HUES48 (cell line): ENCODE measurements at regions not wholly inside any gene's neighbourhood (a gene's known extent, or its start where the extent isn't known, plus 50 kb on each side); places are given as distances from the start of the nearest gene placed in this dataset.

ENCODE experiments used
- H3K27ac ChIP-seq: one replicate; pipeline ENCODE4 v1.7.0; 2013; ENCODE audit warnings: low read depth, low read length, inconsistent platforms
- H3K27me3 ChIP-seq: 2 replicates; pipeline ENCODE4 v1.6.1; 2013; ENCODE audit warnings: mild to moderate bottlenecking, low read length; ENCODE audit not compliant: control insufficient read depth, insufficient read depth
- H3K36me3 ChIP-seq: 2 replicates; pipeline ENCODE4 v1.6.1; 2013; ENCODE audit warnings: low read length; ENCODE audit not compliant: control insufficient read depth, insufficient read depth
- H3K4me1 ChIP-seq: 2 replicates; pipeline ENCODE4 v1.6.1; 2013; ENCODE audit warnings: mild to moderate bottlenecking, low read length; ENCODE audit not compliant: control insufficient read depth, insufficient read depth
- H3K4me3 ChIP-seq: 2 replicates; pipeline ENCODE4 v1.5.1; 2013; ENCODE audit warnings: mild to moderate bottlenecking, low read depth, low read length
- H3K9ac ChIP-seq: 2 replicates; pipeline ENCODE4 v1.6.1; 2013; ENCODE audit warnings: mild to moderate bottlenecking, low read depth, low read length, moderate library complexity
- H3K9me3 ChIP-seq: 2 replicates; pipeline ENCODE4 v1.6.1; 2013; ENCODE audit warnings: low read length; ENCODE audit not compliant: control insufficient read depth, insufficient read depth

- no peaks in the 10 kb centered on the region for H3K9me3 ChIP-seq
- H3K27me3 ChIP-seq = no peaks in the 10 kb centered on the region
- H3K4me3 ChIP-seq = no peak overlapping the region
- H3K27ac ChIP-seq = no peak overlapping the region
- H3K36me3 ChIP-seq = no peaks in the 10 kb centered on the region
- no peak overlapping the region for H3K9ac ChIP-seq
- H3K4me1 ChIP-seq = no peaks in the 10 kb centered on the region
Observed at GRCh38 chr7:79681454-79681853, 228.0 kb upstream of the MAGI2 start.

GRCh38 chr7:79673969-79674368 is 220.5 kb upstream of the MAGI2 start:
- H3K9ac ChIP-seq = no peak overlapping the region
- no peak overlapping the region for H3K4me3 ChIP-seq
- no peaks in the 10 kb centered on the region for H3K36me3 ChIP-seq
- H3K9me3 ChIP-seq = peaks cover 9% of the 10 kb centered on the region; the same call in 1 of the 2 replicates
- H3K27me3 ChIP-seq = no peaks in the 10 kb centered on the region
- H3K27ac ChIP-seq = no peak overlapping the region
- H3K4me1 ChIP-seq = no peaks in the 10 kb centered on the region

GRCh38 chr7:79673421-79673820 is 220.0 kb upstream of the MAGI2 start:
- no peaks in the 10 kb centered on the region for H3K36me3 ChIP-seq

GRCh38 chr7:79668292-79668691 is 214.8 kb upstream of the MAGI2 start:
- Histone ChIP-seq H3K9me3 (peaks cover 9% of the 10 kb centered on the region; the same call in 1 of the 2 replicates), H3K27ac (no peak overlapping the region), H3K4me1 (no peaks in the 10 kb centered on the region), H3K9ac (no peak overlapping the region), H3K36me3 (no peaks in the 10 kb centered on the region), H3K4me3 (no peak overlapping the region), H3K27me3 (no peaks in the 10 kb centered on the region)

More at GRCh38 chr7:79673421-79673820, 220.0 kb upstream of the MAGI2 start:
- H3K9me3 ChIP-seq = peaks cover 9% of the 10 kb centered on the region; the same call in 1 of the 2 replicates
- H3K4me3 ChIP-seq = no peak overlapping the region
- H3K27me3 ChIP-seq = no peaks in the 10 kb centered on the region
- no peak overlapping the region for H3K9ac ChIP-seq
- no peaks in the 10 kb centered on the region for H3K4me1 ChIP-seq
- no peak overlapping the region for H3K27ac ChIP-seq

- Histone ChIP-seq H3K27ac (no peak overlapping the region), H3K36me3 (no peaks in the 10 kb centered on the region), H3K9me3 (peaks cover 9% of the 10 kb centered on the region; the same call in 1 of the 2 replicates), H3K4me1 (no peaks in the 10 kb centered on the region), H3K4me3 (no peak overlapping the region), H3K9ac (no peak overlapping the region), H3K27me3 (no peaks in the 10 kb centered on the region)
Observed at GRCh38 chr7:79666472-79666871, 213.0 kb upstream of the MAGI2 start.

- Histone ChIP-seq H3K27ac (no peak overlapping the region), H3K4me3 (no peak overlapping the region), H3K4me1 (no peaks in the 10 kb centered on the region), H3K36me3 (no peaks in the 10 kb centered on the region), H3K9me3 (peaks cover under 1% of the 10 kb centered on the region; the same call in 1 of the 2 replicates), H3K27me3 (no peaks in the 10 kb centered on the region), H3K9ac (no peak overlapping the region)
Observed at GRCh38 chr7:79664884-79665676, 211.6 kb upstream of the MAGI2 start.

GRCh38 chr7:79658304-79658703 is 204.8 kb upstream of the MAGI2 start:
- Histone ChIP-seq H3K36me3 (no peaks in the 10 kb centered on the region), H3K4me3 (no peak overlapping the region), H3K27me3 (no peaks in the 10 kb centered on the region), H3K4me1 (no peaks in the 10 kb centered on the region), H3K9ac (no peak overlapping the region), H3K9me3 (no peaks in the 10 kb centered on the region), H3K27ac (no peak overlapping the region)

GRCh38 chr7:79653136-79653631 is 199.7 kb upstream of the MAGI2 start:
- Histone ChIP-seq H3K27me3 (no peaks in the 10 kb centered on the region), H3K27ac (no peak overlapping the region), H3K9ac (no peak overlapping the region), H3K9me3 (no peaks in the 10 kb centered on the region), H3K4me1 (no peaks in the 10 kb centered on the region), H3K4me3 (no peak overlapping the region), H3K36me3 (no peaks in the 10 kb centered on the region)

- H3K4me3 ChIP-seq = no peak overlapping the region
- H3K27me3 ChIP-seq = peaks cover 3% of the 10 kb centered on the region; the same call in 1 of the 2 replicates
- no peak overlapping the region for H3K27ac ChIP-seq
Observed at GRCh38 chr7:79652619-79653018, 199.2 kb upstream of the MAGI2 start.

GRCh38 chr7:79647711-79648110 is 194.2 kb upstream of the MAGI2 start:
- H3K9me3 ChIP-seq = no peaks in the 10 kb centered on the region
- no peak overlapping the region for H3K4me3 ChIP-seq
- no peak overlapping the region for H3K27ac ChIP-seq
- H3K27me3 ChIP-seq = peaks cover 34% of the 10 kb centered on the region
- H3K4me1 ChIP-seq = peaks cover 16% of the 10 kb centered on the region
- no peak overlapping the region for H3K9ac ChIP-seq
- no peaks in the 10 kb centered on the region for H3K36me3 ChIP-seq

More at GRCh38 chr7:79652619-79653018, 199.2 kb upstream of the MAGI2 start:
- Histone ChIP-seq H3K4me1 (no peaks in the 10 kb centered on the region), H3K9me3 (no peaks in the 10 kb centered on the region), H3K36me3 (no peaks in the 10 kb centered on the region), H3K9ac (no peak overlapping the region)

GRCh38 chr7:79646278-79646677 is 192.8 kb upstream of the MAGI2 start:
- peaks cover 34% of the 10 kb centered on the region for H3K27me3 ChIP-seq
- H3K27ac ChIP-seq = no peak overlapping the region
- H3K9ac ChIP-seq = no peak overlapping the region
- no peaks in the 10 kb centered on the region for H3K9me3 ChIP-seq
- no peak overlapping the region for H3K4me3 ChIP-seq
- peaks cover 16% of the 10 kb centered on the region for H3K4me1 ChIP-seq
- H3K36me3 ChIP-seq = no peaks in the 10 kb centered on the region
